Hepatocyte (in vitro differentiated cells): ENCODE measurements at regions not wholly inside any gene's neighbourhood (a gene's known extent, or its start where the extent isn't known, plus 50 kb on each side); places are given as distances from the start of the nearest gene placed in this dataset.
"Not testable (repeated sequence)": the region's sequence is repeated elsewhere in the genome, so short reads cannot be mapped to it uniquely, and the experiment has no call there.

Source experiments
- CTCF ChIP-seq: fragments of 200-600 bp; sonication (generic); IDR thresholded peaks from 2 replicates; pipeline ENCODE4 v1.5.1; 2016; ENCODE audit warnings: antibody characterized with exemption, mild to moderate bottlenecking; ENCODE audit not compliant: poor library complexity
- EZH2 ChIP-seq: fragments of 200-600 bp; sonication (generic); IDR thresholded peaks from 2 replicates; pipeline ENCODE4 v1.6.1; 2016; ENCODE audit warnings: antibody characterized with exemption, mild to moderate bottlenecking, borderline replicate concordance
- EZH2phosphoT487 ChIP-seq: fragments of 200-600 bp; sonication (generic); IDR thresholded peaks from one replicate; pipeline ENCODE4 v1.6.1; 2018; ENCODE audit warnings: antibody characterized with exemption, mild to moderate bottlenecking, low read depth, moderate library complexity; ENCODE audit not compliant: unreplicated experiment, severe bottlenecking

- TF ChIP-seq CTCF, EZH2, EZH2phosphoT487: not testable (repeated sequence)
Observed at GRCh38 chr6:26951211-26951610, 291.7 kb upstream of the ZNF322 start.
